HCT116 (cell line): ENCODE measurements at regions not wholly inside any gene's neighbourhood (a gene's known extent, or its start where the extent isn't known, plus 50 kb on each side); places are given as distances from the start of the nearest gene placed in this dataset.

Source experiments
- ATAC-seq: fragments of 200-7000 bp; cut with Tn5 transposase; 2 replicates; pipeline ENCODE4 v1.9.1; 2020; ENCODE audit warnings: mild to moderate bottlenecking, moderate library complexity
- BruUV-seq: library from RNA; stranded (reverse); fragments of 400-500 nt; replicated peaks from 2 replicates; lab custom pipeline; 2021; lab: Mats Ljungman, UMichigan
- CTCF ChIA-PET: fragments of 300-600 bp; sonication (Branson Sonifier 250); formaldehyde crosslinking; loops from one replicate; lab custom pipeline; 2021; ENCODE audit warnings: antibody characterized with exemption; lab: Charles Lee
- POLR2A ChIA-PET: fragments of 300-600, 350-600 bp; sonication (Branson Sonifier 250); formaldehyde crosslinking; loops from one replicate; lab custom pipeline; 2021; ENCODE audit warnings: antibody characterized with exemption; lab: Charles Lee
- RAD21 ChIA-PET, 2 experiments: fragments of 300-600 bp; sonication (Branson Sonifier 250); formaldehyde crosslinking; loops; one replicate each; lab custom pipeline; 2023; ENCODE audit warnings: low total read pairs in 2 of 2; ENCODE audit not compliant: uncharacterized antibody in 2 of 2, unreplicated experiment in 2 of 2, low non-redundant PET in 1 of 2; lab: Charles Lee
- DNase-seq: peaks from one replicate; pipeline ENCODE4 v3.0.0-alpha.2; 2010; ENCODE audit warnings: low read depth, low spot score
- H2AFZ ChIP-seq: fragments of 200-600 bp; shearing (Covaris generic), sonication (generic); 2 replicates; pipeline ENCODE4 v1.6.1; 2017; ENCODE audit warnings: low read depth, mixed run types, mixed read lengths, antibody characterized with exemption, low read length; ENCODE audit not compliant: poor library complexity, severe bottlenecking
- H3K27ac ChIP-seq: 2 replicates; pipeline ENCODE4 v1.5.1; 2012; ENCODE audit warnings: low read depth, low read length
- H3K27me3 ChIP-seq: fragments of 200-600 bp; sonication (generic); 2 replicates; pipeline ENCODE4 v1.6.1; 2016; ENCODE audit warnings: mixed run types, low read length, mixed read lengths; ENCODE audit not compliant: insufficient read depth
- H3K36me3 ChIP-seq, 2 experiments: fragments of 200-500 bp in 1 of 2; fragments of 200-600 bp in 1 of 2; sonication (Bioruptor generic) in 1 of 2; sonication (generic) in 1 of 2; 2 replicates each; pipeline versions ENCODE4 v1.5.1 to v1.6.1; 2014 to 2016; ENCODE audit warnings: low read length in 2 of 2, inconsistent platforms in 1 of 2, mixed read lengths in 1 of 2, mixed run types in 1 of 2; ENCODE audit not compliant: insufficient read depth in 2 of 2, control insufficient read depth in 1 of 2
- H3K4me1 ChIP-seq, 2 experiments: fragments of 200-600 bp in 1 of 2; sonication (generic) in 1 of 2; 2 replicates each; pipeline versions ENCODE4 v1.5.1 to v1.6.1; 2012 to 2017; ENCODE audit warnings: low read length in 2 of 2, inconsistent platforms in 1 of 2, mild to moderate bottlenecking in 1 of 2, mixed read lengths in 1 of 2, mixed run types in 1 of 2, moderate library complexity in 1 of 2; ENCODE audit not compliant: insufficient read depth in 2 of 2, control insufficient read depth in 1 of 2
- H3K4me2 ChIP-seq: fragments of 200-600 bp; sonication (generic); 2 replicates; pipeline ENCODE4 v1.6.1; 2017; ENCODE audit warnings: mixed run types, low read length, mixed read lengths
- H3K4me3 ChIP-seq, 2 experiments: fragments of 200-600 bp in 1 of 2; sonication (generic) in 1 of 2; replicated peaks in 1 of 2; 2 replicates each; pipeline ENCODE4 v1.5.1; 2011 to 2016; ENCODE audit warnings: low read length in 2 of 2, control low read depth in 1 of 2, low read depth in 1 of 2, mild to moderate bottlenecking in 1 of 2, mixed read lengths in 1 of 2, mixed run types in 1 of 2
- H3K79me2 ChIP-seq: fragments of 200-600 bp; sonication (generic); 2 replicates; pipeline ENCODE4 v1.6.1; 2017; ENCODE audit warnings: mild to moderate bottlenecking, mixed run types, low read length, moderate library complexity, mixed read lengths; ENCODE audit not compliant: insufficient read depth
- H3K9ac ChIP-seq: fragments of 200-600 bp; sonication (generic); 2 replicates; pipeline ENCODE4 v1.6.1; 2016; ENCODE audit warnings: low read length, mixed read lengths
- H3K9me2 ChIP-seq: fragments of 200-600 bp; sonication (generic), shearing (Covaris generic); 2 replicates; pipeline ENCODE4 v1.6.1; 2017; ENCODE audit warnings: mixed run types, mild to moderate bottlenecking, moderate library complexity; ENCODE audit not compliant: insufficient read depth
- H3K9me3 ChIP-seq, 2 experiments: fragments of 200-500 bp in 1 of 2; fragments of 200-600 bp in 1 of 2; sonication (Bioruptor generic) in 1 of 2; sonication (generic) in 1 of 2; 2 replicates each; pipeline ENCODE4 v1.6.1; 2014 to 2017; ENCODE audit warnings: low read length in 2 of 2, mixed read lengths in 2 of 2, inconsistent platforms in 1 of 2, low read depth in 1 of 2, mild to moderate bottlenecking in 1 of 2, mixed run types in 1 of 2, moderate library complexity in 1 of 2; ENCODE audit not compliant: control insufficient read depth in 1 of 2, insufficient read depth in 1 of 2
- H4K20me1 ChIP-seq: fragments of 200-600 bp; sonication (generic), shearing (Covaris generic); 2 replicates; pipeline ENCODE4 v1.6.1; 2017; ENCODE audit warnings: mixed run types, mild to moderate bottlenecking, moderate library complexity; ENCODE audit not compliant: insufficient read depth
- CBX3 ChIP-seq: IDR thresholded peaks from 2 replicates; pipeline ENCODE4 v1.6.1; 2012; ENCODE audit warnings: low read depth
- CEBPB ChIP-seq: IDR thresholded peaks from 2 replicates; pipeline ENCODE4 v1.6.1; 2012; ENCODE audit warnings: low read depth
- ELF1 ChIP-seq: IDR thresholded peaks from 2 replicates; pipeline ENCODE4 v1.6.1; 2012; ENCODE audit warnings: low read depth, borderline replicate concordance
- JUND ChIP-seq: IDR thresholded peaks from 2 replicates; pipeline ENCODE4 v1.6.1; 2012
- RAD21 ChIP-seq: IDR thresholded peaks from 2 replicates; pipeline ENCODE4 v1.6.1; 2012; ENCODE audit warnings: low read depth, mild to moderate bottlenecking
- SP1 ChIP-seq: IDR thresholded peaks from 2 replicates; pipeline ENCODE4 v1.6.1; 2012; ENCODE audit warnings: low read depth
- SRF ChIP-seq: IDR thresholded peaks from 2 replicates; pipeline ENCODE4 v1.6.1; 2012; ENCODE audit warnings: low read depth
- TCF7L2 ChIP-seq: IDR thresholded peaks from 2 replicates; pipeline ENCODE4 v1.7.0; 2011; ENCODE audit warnings: borderline replicate concordance, inconsistent platforms; ENCODE audit not compliant: insufficient read depth, insufficient read length; ENCODE audit errors: extremely low read depth
- YY1 ChIP-seq: IDR thresholded peaks from 2 replicates; pipeline ENCODE4 v1.6.1; 2011; ENCODE audit warnings: low read length, low read depth, moderate library complexity, mild to moderate bottlenecking; ENCODE audit not compliant: insufficient replicate concordance; ENCODE audit errors: extremely low read depth
- ZNF274 ChIP-seq: fragments of 200-500 bp; sonication (Bioruptor generic); IDR thresholded peaks from 2 replicates; pipeline ENCODE4 v1.6.1; 2014; ENCODE audit warnings: mild to moderate bottlenecking, low read depth, low read length, inconsistent platforms
- intact Hi-C: fragments of 100-400 bp; cut with micrococcal nuclease; formaldehyde crosslinking; loops from 2 replicates; pipeline ENCODE4 v1.10.0; 2022
- TF ChIP-seq, protein P1 (sequence below), 3 experiments: fragments of 200-600 bp in 1 of 3; sonication (generic) in 1 of 3; IDR thresholded peaks in 2 of 3; conservative IDR thresholded peaks in 1 of 3; 2 replicates each; pipeline ENCODE4 v1.5.1; 2012 to 2017; ENCODE audit warnings: low read depth in 2 of 3, low read length in 2 of 3, antibody characterized with exemption in 1 of 3, borderline replicate concordance in 1 of 3, control low read depth in 1 of 3, mild to moderate bottlenecking in 1 of 3, mixed read lengths in 1 of 3, mixed run types in 1 of 3, moderate library complexity in 1 of 3; ENCODE audit not compliant: insufficient read depth in 1 of 3
- TF ChIP-seq, protein P2 (sequence below): IDR thresholded peaks from 2 replicates; pipeline ENCODE4 v1.6.1; 2012
- TF ChIP-seq, protein P3 (sequence below): IDR thresholded peaks from 2 replicates; pipeline ENCODE4 v1.6.1; 2012

DNA sequence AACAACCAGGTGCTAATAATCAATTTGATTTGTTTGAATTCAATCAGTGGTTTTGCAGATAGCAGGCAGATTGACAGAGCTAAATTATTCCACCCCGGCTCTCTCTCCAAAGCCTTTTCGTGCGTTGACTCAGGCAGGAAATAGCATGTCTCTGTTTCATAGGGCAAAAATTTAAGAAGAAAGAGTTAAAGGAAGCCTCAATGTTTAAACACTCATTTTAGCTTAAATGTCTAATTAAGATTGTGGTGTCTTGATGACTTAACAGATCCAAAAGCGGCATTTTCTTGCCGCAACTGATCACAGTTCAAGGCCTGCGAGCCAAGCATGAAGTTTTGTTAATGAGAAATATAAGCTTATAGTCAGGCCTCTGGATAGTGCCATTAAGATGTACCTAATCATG, 1051.1 kb upstream of the AUTS2 start:
- no peaks in the 10 kb centered on the region for H3K36me3 ChIP-seq
- intact Hi-C loops: no loop called here
- ChIA-PET RAD21 (no interaction called here), POLR2A (no interaction called here), CTCF (no interaction called here)
- H3K4me2 ChIP-seq: no peak overlapping the region
- DNase-seq (no peak), ATAC-seq (no peak)
- H2AFZ ChIP-seq: no peak overlapping the region
- H3K4me3 ChIP-seq: no peak overlapping the region
- BruUV-seq: no TSS peak
- no peak overlapping the region for H3K9ac ChIP-seq
- no peaks in the 10 kb centered on the region for H3K79me2 ChIP-seq
- no peaks in the 10 kb centered on the region for H3K9me2 ChIP-seq
- TF ChIP-seq CBX3: no peak
- no peak for TF ChIP-seq TCF7L2
- TF ChIP-seq SRF: no peak
- TF ChIP-seq SP1: no peak
- TF ChIP-seq ZNF274: no peak
- TF ChIP-seq, protein P1, sequence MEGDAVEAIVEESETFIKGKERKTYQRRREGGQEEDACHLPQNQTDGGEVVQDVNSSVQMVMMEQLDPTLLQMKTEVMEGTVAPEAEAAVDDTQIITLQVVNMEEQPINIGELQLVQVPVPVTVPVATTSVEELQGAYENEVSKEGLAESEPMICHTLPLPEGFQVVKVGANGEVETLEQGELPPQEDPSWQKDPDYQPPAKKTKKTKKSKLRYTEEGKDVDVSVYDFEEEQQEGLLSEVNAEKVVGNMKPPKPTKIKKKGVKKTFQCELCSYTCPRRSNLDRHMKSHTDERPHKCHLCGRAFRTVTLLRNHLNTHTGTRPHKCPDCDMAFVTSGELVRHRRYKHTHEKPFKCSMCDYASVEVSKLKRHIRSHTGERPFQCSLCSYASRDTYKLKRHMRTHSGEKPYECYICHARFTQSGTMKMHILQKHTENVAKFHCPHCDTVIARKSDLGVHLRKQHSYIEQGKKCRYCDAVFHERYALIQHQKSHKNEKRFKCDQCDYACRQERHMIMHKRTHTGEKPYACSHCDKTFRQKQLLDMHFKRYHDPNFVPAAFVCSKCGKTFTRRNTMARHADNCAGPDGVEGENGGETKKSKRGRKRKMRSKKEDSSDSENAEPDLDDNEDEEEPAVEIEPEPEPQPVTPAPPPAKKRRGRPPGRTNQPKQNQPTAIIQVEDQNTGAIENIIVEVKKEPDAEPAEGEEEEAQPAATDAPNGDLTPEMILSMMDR (IDR thresholded peaks at IDR 0.05 in 2 of 3, conservative IDR thresholded peaks at IDR 0.05 in 1 of 3; ENCODE audit: borderline replicate concordance in 1 of 3, insufficient read depth in 1 of 3, low read depth in 2 of 3, low read length in 2 of 3): no peak
- TF ChIP-seq ELF1: no peak
- no peak for TF ChIP-seq CEBPB
- no peak for TF ChIP-seq RAD21
- TF ChIP-seq JUND: no peak
- TF ChIP-seq YY1: no peak
- TF ChIP-seq, protein P2, sequence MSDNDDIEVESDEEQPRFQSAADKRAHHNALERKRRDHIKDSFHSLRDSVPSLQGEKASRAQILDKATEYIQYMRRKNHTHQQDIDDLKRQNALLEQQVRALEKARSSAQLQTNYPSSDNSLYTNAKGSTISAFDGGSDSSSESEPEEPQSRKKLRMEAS: no peak
- TF ChIP-seq, protein P3, sequence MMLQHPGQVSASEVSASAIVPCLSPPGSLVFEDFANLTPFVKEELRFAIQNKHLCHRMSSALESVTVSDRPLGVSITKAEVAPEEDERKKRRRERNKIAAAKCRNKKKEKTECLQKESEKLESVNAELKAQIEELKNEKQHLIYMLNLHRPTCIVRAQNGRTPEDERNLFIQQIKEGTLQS: no peak
- peaks cover 9 to 14% of the 10 kb centered on the region in 2 experiments; a peak in 2 of 4 replicates for H3K9me3 ChIP-seq
- no peaks in the 10 kb centered on the region for H3K27me3 ChIP-seq
- no peaks in the 10 kb centered on the region for H4K20me1 ChIP-seq
- H3K4me1 ChIP-seq: no peaks in the 10 kb centered on the region
- H3K27ac ChIP-seq: no peak overlapping the region
